ENCODE measurements at regions not wholly inside any gene's neighbourhood (a gene's known extent, or its start where the extent isn't known, plus 50 kb on each side); places are given as distances from the start of the nearest gene placed in this dataset.
"Not testable (repeated sequence)": the region's sequence is repeated elsewhere in the genome, so short reads cannot be mapped to it uniquely, and the experiment has no call there.

DNA sequence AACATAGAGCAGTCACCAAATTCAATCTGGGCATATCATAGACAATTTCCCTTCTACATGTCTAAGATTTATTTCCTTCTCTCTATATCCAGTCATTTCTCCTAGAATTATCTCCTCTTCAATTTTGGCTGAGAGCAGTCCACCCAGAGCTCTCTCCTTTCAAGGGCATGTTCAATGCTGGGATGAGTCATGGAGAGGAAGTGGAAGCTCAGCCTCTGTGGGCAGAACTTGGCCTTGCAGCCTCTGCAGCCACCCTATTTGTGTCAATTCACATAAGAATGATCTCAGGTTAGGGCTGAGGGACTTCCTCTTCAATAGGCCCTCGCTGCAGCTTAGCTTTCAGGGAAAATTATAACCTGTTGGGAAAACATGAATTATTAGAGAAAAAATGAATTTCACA lies 560.8 kb downstream of the POM121L12 start:
- no peak for DNase-seq (ENCODE audit: low read depth in 4 of 4, low spot score in 3 of 4)

DNA sequence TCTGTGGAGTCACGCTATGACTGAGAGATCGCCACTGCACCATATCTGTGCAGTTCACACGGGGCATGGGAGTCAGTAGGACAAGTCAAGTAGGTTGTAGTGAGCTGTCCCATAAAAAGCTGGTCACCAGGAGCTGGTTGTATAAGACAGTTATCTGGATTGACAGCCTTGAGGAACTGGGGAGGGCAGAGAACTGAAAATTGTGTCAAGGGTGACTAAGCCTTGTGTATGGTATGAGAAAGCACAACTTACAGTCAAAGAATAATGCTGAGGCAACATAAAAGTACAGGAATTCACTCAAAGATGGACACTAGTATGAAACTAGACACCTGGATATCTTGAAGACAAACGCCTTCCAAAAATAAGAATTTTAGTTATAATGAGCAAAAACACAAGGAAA lies 564.9 kb downstream of the POM121L12 start:
- no peak for DNase-seq (ENCODE audit: low read depth in 4 of 4, low spot score in 3 of 4)

DNA sequence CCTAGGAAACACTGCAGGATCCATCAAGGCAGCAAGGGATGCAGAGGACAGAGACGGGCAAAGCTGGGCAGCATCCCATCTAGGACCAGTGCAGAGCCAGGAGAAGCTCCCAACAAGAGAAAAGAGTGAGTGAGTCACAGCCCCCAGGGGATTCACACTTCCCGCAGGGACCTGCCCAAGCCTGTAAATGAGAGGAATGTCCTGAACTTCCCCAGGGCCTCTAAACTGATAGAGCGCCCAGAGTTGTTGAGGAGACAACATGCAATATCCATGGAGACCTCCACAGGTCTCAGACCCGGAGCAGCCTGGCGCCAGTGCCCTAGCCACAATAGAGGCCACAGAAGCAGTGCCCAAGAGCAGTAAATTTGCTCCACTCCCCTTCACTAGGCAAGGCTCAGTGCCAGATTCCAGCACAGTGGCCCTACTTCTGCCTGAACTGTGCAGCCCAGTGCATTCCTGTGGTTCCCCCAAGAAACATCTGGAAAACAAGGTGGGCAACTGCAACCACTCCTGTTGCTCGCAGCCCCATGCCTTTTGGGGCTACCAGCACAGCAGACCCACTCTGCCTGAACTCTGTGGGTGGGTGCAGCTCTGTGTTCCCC lies 567.5 kb downstream of the POM121L12 start:
- no peak for DNase-seq (ENCODE audit: low read depth in 4 of 4, low spot score in 3 of 4)

DNA sequence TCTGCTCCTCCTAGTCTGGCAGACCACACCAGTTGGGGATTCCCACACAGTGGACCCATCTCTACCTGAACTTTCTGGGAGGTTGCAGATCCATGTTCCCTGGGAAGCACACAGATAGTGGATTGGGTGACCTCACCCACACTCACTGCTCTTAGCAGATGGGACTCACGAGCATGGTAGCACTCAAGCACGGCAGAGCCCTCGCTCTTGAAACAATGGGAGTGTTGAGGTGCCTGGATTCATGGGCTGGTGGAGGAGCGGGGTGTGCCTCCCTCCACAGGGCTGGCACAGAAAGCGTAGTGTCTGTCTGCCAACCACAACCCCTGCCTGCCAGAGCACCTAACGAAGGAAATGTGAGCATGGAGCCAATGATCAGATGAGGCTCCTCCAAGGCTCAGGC lies 568.0 kb downstream of the POM121L12 start:
- no peak for DNase-seq (ENCODE audit: low read depth in 4 of 4, low spot score in 3 of 4)

DNA sequence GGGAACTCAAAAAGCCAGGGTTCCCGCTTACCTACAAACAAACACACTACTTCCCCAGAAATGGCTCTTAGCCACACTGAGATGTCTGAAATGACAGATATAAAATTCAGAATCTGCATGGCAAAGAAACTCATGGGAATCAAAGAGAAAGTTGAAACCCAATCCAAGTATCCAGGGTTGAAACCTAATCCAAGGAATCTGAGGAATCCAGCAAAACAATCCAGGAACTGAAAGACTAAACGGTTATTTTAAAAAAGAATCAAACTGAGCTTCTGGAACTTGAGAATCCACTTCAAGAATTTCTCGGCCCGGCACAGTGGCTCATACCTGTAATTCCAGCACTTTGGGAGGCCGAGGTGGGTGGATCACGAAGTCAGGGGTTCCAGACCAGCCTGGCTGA lies 568.8 kb downstream of the POM121L12 start:
- DNase-seq (ENCODE audit: low read depth in 4 of 4, low spot score in 3 of 4), result no peak

DNA sequence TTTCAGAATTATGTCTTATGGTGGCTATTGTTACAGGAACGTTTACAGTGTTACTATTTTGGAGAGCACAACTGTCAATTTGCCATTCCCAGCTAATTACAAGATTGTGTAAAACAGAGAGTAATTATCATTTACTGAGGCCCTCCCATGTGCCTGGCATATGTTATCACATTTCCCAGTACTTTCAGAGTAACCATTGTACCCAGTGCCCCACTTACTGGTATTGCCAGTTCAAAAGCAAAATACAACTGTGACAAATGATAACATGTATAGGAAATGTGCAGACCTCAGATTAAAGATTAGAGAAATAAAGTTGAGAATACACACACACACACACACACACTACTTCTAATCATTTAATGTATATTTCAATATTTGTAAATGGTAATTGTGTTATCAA lies 572.5 kb downstream of the POM121L12 start:
- DNase-seq (ENCODE audit: low read depth in 4 of 4, low spot score in 3 of 4), result no peak

DNA sequence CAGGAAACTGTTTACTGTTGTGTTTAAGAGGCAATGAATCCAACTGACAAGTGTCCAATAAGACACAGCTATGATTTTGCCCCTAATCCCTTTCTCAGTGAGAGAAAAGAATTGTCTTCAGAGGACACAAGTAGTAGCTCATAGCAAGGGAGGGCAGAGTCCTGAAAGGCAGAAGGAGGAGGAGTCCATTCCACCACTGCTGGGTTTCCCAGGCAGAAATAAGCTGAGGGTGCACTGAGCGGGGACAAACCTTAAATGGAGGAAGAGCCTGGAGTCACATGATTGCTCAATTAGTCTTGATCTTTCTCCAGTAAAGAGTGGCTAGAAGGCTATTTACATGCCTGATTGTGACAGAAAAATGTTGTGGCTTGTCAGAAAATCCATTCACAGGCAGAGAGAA lies 573.8 kb downstream of the POM121L12 start:
- no peak for DNase-seq (ENCODE audit: low read depth in 4 of 4, low spot score in 3 of 4)

DNA sequence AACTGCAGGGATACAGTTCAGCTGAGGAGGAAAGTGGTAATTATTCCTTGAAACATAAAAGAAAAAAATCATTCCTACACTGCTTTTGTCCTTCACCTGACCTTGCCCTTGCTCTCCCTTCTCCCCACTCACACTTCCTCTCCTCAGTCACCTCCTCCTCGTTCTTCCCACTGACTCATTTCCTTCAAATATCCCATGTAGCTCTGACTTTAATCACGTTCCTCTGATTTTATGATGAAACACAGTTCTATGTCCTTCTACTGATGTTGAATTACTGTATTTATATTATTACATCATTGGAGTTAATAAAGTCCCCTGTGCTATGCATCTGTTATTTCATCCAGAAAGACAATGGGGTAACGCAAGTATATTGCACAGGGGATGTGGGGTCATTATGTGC lies 575.6 kb downstream of the POM121L12 start:
- no peak for DNase-seq (ENCODE audit: low read depth in 4 of 4, low spot score in 3 of 4)

DNA sequence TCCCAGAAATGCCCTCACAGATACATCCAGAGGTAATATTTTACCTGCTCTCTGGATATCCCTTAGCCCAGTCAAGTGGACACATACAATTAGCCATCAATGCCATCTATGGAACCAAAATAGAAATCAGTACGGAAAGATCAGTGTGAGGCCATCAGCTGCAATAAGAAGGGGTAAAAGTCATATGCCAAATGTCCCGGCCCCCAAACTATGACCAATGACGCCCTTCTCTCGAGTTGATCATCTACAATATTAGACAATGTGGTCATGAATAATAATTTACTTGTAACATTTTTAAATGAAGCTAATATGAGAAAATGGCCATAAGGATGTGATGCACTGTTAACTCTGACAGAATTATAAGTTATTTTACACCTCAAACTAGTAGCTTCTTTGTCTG lies 588.9 kb downstream of the POM121L12 start:
- no peak for DNase-seq (ENCODE audit: low read depth in 4 of 4, low spot score in 3 of 4)

DNA sequence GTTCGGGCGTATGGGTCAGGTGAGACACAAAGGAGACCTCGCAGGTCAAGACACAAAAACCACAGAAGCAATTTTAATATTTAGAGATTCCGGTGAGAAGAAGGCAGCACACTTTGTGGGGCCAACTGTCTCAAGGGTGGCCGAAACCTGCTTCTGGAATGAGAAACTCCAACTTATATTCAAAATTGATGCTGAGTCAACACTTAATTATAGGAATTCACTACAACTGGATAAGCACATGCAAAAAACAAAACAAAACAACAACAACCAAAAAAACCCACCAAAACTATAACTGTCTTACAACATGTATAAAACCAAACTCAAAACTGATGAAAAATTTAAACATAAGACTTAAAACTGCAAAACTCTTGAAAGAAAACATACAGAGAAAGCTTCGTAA lies 593.3 kb downstream of the POM121L12 start:
- no peak for DNase-seq (ENCODE audit: low read depth in 4 of 4, low spot score in 3 of 4)

DNA sequence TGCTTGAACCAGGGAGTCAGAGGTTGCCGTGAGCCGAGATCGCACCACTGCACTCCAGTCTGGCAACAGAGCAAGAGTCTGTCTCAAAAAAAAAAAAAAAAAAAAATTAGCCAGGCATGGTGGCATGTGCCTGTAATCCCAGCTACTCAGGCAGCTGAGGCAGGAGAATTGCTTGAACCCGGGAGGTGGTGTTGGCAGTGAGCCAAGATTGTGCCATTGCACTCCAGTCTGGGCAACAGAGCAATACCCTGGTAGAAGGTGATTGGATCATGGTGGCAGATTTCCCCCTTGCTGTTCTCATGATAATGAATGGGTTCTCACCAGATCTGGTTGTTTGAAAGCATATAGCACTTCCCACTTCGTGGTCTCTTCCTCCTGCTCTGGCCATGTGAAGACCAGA lies 599.8 kb downstream of the POM121L12 start:
- not testable (repeated sequence) for DNase-seq (ENCODE audit: low read depth in 4 of 4, low spot score in 3 of 4)

DNA sequence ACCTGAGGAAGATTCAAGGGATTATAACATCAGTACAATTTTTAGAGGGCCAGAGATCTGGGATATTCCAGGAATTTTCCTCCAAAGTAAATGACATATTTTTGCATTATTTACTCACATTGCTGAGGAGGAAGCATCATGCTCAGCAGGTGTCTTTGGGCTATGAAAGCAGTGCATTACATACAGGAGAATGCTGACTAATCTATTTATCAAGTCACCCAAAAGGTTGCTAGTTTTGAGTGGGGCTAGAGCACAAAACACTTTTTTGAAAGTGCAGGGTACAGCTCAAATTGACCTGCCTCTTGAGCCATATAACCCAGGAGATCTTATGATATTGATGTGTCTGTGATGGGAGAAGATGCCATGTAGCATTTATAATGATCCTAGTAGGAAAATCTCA lies 603.1 kb downstream of the POM121L12 start:
- no peak for DNase-seq (ENCODE audit: low read depth in 4 of 4, low spot score in 3 of 4)

DNA sequence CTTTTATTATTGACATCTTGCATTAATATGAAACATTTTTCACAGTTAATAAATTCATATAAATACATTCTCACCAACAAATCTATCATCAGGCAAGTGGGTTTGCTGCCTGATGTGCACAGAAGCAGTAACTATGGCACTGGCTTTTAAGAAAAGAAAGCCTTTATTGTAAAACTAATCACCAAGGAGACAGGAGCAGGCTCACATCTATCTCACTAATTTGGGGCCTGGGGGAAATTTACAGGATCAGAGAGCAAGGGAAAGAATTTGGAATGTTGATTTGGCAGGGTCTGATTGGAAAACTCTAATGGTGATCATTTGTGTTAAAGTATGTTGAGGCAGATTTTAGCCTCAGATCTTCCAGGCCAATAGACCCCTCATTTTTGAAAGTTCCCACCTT lies 605.7 kb downstream of the POM121L12 start:
- no peak for DNase-seq (ENCODE audit: low read depth in 4 of 4, low spot score in 3 of 4)

DNA sequence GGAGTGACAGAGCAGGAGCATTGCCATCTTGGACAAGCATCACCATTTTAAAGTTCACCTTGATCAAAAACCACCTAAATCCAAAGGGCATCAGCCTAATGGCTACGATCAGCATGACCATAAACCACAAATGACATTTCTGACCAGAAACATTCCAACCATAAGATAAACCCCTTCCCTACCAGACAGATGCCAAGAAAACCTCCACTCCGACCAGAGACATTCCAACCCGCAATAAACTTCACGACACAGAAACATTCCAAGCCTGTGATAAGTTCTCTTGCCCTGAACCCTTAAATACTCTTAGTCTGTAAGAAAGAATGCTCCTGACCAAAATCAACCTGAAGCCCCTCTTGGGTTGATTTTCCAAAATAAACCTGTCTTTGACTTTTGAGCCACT lies 606.9 kb downstream of the POM121L12 start:
- no peak for DNase-seq (ENCODE audit: low read depth in 4 of 4, low spot score in 3 of 4)

DNA sequence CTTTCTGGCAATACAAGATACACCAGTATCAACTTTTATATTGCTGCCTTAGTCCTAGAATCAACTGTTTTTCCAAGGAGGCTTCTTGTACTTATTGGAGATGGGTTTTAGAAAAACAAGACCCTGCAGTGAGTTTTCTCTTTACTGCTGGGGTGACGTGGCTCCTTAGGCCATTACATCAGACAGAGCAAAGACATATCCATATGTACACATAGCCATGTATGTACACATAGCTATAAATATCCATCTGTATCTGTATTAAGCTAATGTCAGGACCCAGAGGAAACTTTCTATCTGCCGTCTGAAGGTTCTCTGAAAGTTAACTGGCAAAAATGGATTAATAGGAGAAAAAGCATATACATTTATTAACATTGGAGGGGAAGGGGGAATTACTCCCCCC lies 607.4 kb downstream of the POM121L12 start:
- DNase-seq (ENCODE audit: low read depth in 4 of 4, low spot score in 3 of 4), result no peak

DNA sequence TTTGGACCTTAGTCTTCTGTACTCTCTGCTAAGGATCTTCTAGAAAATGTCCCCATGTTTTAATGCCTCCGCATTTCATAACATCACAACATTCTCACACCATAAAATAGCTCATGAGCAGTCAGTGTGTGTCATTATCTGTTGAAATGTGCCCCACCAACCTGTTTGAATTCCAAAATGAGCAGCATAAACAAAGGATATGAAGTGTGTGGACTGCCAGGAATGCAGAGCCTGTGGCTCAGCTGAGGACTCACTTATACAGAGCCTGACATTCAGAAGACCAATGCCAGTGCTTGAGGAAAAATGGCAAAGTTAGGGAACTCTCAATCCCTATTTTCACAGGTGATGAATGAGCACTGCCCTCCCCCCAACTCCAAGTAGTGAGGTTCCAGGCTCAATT lies 621.4 kb downstream of the POM121L12 start:
- DNase-seq (ENCODE audit: low read depth in 4 of 4, low spot score in 3 of 4), result no peak

DNA sequence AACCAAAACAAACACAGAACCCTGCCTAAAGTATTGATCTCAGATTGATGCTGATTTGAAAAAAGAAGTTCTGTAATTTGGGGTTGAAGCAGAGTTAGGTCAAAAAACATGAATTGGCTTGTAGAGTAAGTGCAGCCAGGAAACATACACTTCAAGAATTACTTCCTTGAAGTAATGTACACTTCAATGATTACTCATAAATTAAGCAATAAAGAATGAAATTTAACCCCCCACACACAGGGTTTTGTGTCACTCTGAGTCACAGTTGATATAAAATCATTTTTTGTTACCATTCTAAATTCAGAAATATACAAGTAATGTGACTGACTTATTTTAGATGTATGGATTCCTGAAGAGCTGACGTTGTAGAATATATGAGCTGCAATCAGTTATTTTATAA lies 622.2 kb downstream of the POM121L12 start:
- DNase-seq (ENCODE audit: low read depth in 4 of 4, low spot score in 3 of 4), result no peak

DNA sequence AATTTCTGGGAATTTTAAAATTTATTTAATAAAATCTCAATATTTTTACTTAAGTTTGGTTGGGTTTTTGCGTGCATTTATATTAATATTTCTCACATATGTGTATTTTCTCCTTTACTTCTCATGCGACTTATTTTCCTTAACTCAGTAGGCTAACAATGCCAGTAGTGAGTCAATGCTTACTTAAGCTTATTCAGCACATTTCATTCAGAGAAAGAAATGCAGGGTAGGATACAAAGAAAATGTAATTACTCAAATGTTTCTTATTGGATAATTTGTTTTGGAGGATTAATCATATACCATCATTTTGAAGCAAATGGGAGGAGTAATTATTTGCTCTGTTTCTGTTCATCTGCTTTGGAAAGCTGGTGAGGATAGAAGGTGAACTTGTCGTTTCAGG lies 623.5 kb downstream of the POM121L12 start:
- DNase-seq (ENCODE audit: low read depth in 4 of 4, low spot score in 3 of 4), result no peak

DNA sequence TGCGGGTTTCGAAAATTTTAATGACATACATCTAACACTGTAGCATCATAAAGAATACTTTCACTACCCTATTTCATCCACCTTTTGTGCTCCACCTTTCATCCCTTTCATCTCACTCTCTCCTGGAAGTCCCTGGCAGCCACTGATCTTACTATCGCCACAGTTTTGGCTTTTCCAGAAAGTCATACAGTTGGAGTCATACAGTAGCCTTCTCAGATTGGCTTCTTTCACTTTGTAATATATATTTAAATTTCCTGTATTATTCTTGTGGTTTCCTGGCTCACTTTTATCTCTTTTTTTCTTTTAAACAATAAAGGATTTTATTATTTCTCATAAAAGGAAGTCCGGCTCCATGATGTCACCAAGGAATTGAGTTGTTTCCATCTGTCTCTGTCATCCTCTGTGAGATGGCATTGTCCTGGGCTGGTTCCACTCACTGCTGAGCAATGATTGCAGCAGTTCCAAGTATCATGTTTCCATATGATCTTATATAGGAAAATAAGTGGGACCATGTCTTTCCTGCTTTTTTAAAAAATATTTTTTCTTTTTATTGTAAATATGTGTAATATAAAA lies 626.3 kb downstream of the POM121L12 start:
- no peak for DNase-seq (ENCODE audit: low read depth in 4 of 4, low spot score in 3 of 4)

DNA sequence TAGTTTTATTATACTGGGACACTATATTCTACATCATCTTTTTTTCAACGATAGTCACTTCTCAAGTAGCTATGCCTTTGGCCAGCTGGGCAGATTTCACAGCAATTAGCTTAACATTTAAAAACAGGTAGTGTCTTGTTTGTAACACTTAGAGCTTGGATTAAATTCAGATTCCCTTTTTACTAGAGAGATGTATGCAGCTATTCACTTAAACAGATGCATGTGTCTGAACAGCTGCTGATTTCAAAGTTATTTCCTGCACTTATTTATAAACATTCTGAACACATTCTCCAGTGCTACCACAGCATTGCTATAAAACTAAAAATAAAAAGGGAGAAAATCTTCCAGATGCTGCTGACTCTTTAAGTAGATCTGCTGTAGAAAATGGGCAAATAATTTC lies 637.2 kb downstream of the POM121L12 start:
- no peak for DNase-seq (ENCODE audit: low read depth in 4 of 4, low spot score in 3 of 4)

DNA sequence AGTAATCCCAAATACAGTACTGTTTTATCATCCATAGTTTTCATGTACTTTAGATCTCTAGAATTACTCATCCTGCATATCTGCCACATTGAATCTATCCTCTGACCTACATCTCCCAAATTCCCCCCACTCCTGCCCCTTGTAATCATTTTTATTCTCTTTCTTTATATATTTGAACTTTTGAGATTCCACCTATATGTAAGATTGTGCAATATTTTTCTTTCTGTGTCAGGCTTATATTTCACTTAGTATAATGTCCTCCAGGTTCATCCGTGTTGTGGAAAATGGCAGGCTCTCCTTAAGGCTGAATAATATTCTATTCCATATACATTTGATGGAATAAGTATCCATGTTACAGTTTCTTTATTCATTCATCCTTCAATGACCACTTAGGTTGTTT lies 640.4 kb downstream of the POM121L12 start:
- no peak for DNase-seq (ENCODE audit: low read depth in 4 of 4, low spot score in 3 of 4)

DNA sequence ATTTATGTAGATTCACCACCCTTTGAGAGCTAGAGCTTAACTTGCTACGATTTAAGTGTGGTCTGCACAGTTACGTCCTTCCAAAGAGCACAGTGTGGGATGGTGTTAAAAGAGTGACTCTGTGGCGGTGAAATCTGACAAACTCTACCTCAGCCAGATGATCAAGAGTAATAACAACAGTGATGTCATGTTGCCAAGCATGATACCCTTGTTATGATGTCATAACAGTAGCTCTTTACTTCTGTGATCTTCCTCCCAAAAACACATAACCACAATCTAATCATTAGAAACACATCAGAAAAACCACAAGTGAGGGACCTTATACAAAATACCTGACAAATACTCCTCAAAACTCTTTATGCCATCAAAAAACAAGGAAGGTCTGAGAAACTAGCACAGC lies 649.3 kb downstream of the POM121L12 start:
- DNase-seq (ENCODE audit: low read depth in 4 of 4, low spot score in 3 of 4), result no peak

DNA sequence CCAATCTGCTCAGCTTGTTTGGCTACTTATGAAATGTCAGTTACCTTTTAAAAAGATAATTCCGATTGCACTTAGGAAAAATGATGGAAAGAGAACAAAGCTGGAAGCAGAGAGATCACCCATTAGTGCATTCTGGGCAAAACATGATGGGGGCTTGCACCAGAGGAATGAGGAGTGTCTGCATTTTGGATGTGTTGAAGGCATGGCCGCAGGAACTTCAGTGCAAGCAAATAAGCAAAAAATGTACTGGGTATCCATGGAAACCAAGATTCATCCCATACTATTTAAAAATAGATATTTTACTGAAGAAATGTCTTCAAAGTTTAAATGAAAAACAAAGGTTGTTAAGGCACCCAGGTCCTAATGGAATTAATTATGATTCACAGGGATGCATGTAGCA lies 655.0 kb downstream of the POM121L12 start:
- DNase-seq (ENCODE audit: low read depth in 4 of 4, low spot score in 3 of 4), result no peak

All from right renal pelvis (tissue), 4 donors.